Neural progenitor cell (in vitro differentiated cells): ENCODE measurements at regions not wholly inside any gene's neighbourhood (a gene's known extent, or its start where the extent isn't known, plus 50 kb on each side); places are given as distances from the start of the nearest gene placed in this dataset.

ENCODE experiments used
- EZH2 ChIP-seq: fragments of 200-600 bp; sonication (generic); IDR thresholded peaks from 2 replicates; pipeline ENCODE4 v1.6.1; 2017; ENCODE audit warnings: antibody characterized with exemption, mild to moderate bottlenecking, moderate library complexity
- EZH2phosphoT487 ChIP-seq: fragments of 200-600 bp; sonication (generic); IDR thresholded peaks from 2 replicates; pipeline ENCODE4 v1.6.1; 2017; ENCODE audit warnings: antibody characterized with exemption
- TF ChIP-seq, protein P1 (sequence below): fragments of 200-600 bp; sonication (generic); IDR thresholded peaks from 2 replicates; pipeline ENCODE4 v1.5.1; 2017; ENCODE audit warnings: antibody characterized with exemption, mild to moderate bottlenecking

DNA sequence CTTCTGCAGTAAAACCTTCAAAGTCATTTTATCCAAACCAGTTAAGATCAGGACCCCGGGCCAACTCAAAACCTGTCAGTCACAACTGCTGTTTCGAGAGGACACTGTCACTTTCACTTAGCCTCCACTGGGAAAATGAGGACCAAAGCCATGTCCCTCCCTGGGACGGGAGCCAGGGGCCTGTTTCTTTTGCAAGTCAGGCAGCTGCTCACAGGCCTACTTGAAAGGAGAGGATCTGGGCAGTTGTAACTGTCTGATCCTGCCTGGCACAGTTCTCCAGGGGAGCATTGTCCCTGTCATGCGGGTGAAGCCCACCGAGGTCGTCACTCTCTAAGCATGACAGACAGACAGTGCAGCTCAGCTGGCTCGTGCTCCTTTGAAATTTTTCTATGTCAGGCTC, 276.2 kb downstream of the NPIPA8 start:
- TF ChIP-seq EZH2 (no peak), EZH2phosphoT487 (no peak)
- TF ChIP-seq, protein P1, sequence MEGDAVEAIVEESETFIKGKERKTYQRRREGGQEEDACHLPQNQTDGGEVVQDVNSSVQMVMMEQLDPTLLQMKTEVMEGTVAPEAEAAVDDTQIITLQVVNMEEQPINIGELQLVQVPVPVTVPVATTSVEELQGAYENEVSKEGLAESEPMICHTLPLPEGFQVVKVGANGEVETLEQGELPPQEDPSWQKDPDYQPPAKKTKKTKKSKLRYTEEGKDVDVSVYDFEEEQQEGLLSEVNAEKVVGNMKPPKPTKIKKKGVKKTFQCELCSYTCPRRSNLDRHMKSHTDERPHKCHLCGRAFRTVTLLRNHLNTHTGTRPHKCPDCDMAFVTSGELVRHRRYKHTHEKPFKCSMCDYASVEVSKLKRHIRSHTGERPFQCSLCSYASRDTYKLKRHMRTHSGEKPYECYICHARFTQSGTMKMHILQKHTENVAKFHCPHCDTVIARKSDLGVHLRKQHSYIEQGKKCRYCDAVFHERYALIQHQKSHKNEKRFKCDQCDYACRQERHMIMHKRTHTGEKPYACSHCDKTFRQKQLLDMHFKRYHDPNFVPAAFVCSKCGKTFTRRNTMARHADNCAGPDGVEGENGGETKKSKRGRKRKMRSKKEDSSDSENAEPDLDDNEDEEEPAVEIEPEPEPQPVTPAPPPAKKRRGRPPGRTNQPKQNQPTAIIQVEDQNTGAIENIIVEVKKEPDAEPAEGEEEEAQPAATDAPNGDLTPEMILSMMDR, result no peak
